ENCODE measurements at regions not wholly inside any gene's neighbourhood (a gene's known extent, or its start where the extent isn't known, plus 50 kb on each side); places are given as distances from the start of the nearest gene placed in this dataset.

GRCh38 chrX:9258421-9259104, 206.3 kb upstream of the TBL1X start:
- Histone ChIP-seq H4K91ac (replicated peaks; ENCODE audit: insufficient read length, low read length) (no peak overlapping the region), H3K4me2 (ENCODE audit: insufficient read depth in 1 of 2, low read depth in 2 of 2, low read length in 2 of 2) (no peak overlapping the region), H2BK15ac (ENCODE audit: low read length) (no peak overlapping the region), H2BK12ac (ENCODE audit: low read depth, low read length) (no peak overlapping the region), H3K79me2 (ENCODE audit: control insufficient read depth in 1 of 2, insufficient read depth in 2 of 2, low read length in 2 of 2) (no peaks in the 10 kb centered on the region), H2AFZ (ENCODE audit: low read length) (no peak overlapping the region), H3K9ac (replicated peaks in 1 of 4; ENCODE audit: extremely low read depth in 1 of 4, low read depth in 3 of 4, low read length in 3 of 4) (no peak overlapping the region), H4K5ac (ENCODE audit: insufficient read length, low read depth, low read length) (no peak overlapping the region), H3K27me3 (replicated peaks in 1 of 4; ENCODE audit: control insufficient read depth in 3 of 4, extremely low read depth in 1 of 4, insufficient read depth in 3 of 4, low read length in 3 of 4) (no peaks in the 10 kb centered on the region), H3K79me1 (ENCODE audit: low read depth, low read length) (no peaks in the 10 kb centered on the region), H3K9me3 (ENCODE audit: insufficient read depth in 2 of 2, low read depth in 1 of 2, low read length in 1 of 2) (no peaks in the 10 kb centered on the region), H2BK120ac (replicated peaks; ENCODE audit: low read depth, low read length) (no peak overlapping the region), H3K56ac (replicated peaks; ENCODE audit: insufficient read length, low read depth, low read length) (no peak overlapping the region), H3K4me3 (ENCODE audit: extremely low read depth in 1 of 4, insufficient read depth in 2 of 4, low read depth in 3 of 4, low read length in 4 of 4) (no peak overlapping the region), H3K4ac (replicated peaks; ENCODE audit: insufficient read length, low read depth, low read length) (no peak overlapping the region), H2AK5ac (ENCODE audit: low read depth, low read length) (no peak overlapping the region), H3K18ac (ENCODE audit: extremely low read depth, low read length) (no peak overlapping the region), H4K20me1 (replicated peaks in 1 of 2; ENCODE audit: control insufficient read depth in 1 of 2, insufficient read depth in 2 of 2, low read length in 2 of 2) (no peaks in the 10 kb centered on the region), H2BK5ac (ENCODE audit: low read depth, low read length) (no peak overlapping the region), H3K36me3 (ENCODE audit: control insufficient read depth in 2 of 4, insufficient read depth in 4 of 4, low read length in 3 of 4) (no peaks in the 10 kb centered on the region), H3K14ac (ENCODE audit: insufficient read length) (no peak overlapping the region), H3K23me2 (ENCODE audit: low read depth, low read length) (no peaks in the 10 kb centered on the region), H3K27ac (ENCODE audit: low read depth, low read length) (no peak overlapping the region), H2BK20ac (ENCODE audit: low read length) (no peak overlapping the region), H3K4me1 (replicated peaks in 1 of 4; ENCODE audit: control insufficient read depth in 3 of 4, insufficient read depth in 4 of 4, low read length in 3 of 4) (no peaks in the 10 kb centered on the region), H3K23ac (ENCODE audit: insufficient read length) (no peak overlapping the region), H4K8ac (ENCODE audit: extremely low read depth, insufficient read depth, low read length) (no peak overlapping the region)
- ChIA-PET CTCF (ENCODE audit: partially characterized antibody) (no interaction called here), POLR2A (ENCODE audit: partially characterized antibody) (no interaction called here)
- no peak for DNase-seq (ENCODE audit: low read depth in 1 of 2, low spot score in 2 of 2)
- 77% methylated on average over 3 of the region's 3 CpGs; no CpG with 5 or more reads in 1 of the 2 experiments for WGBS, 2 experiments (ENCODE audit: extremely low coverage in 1 of 2, insufficient coverage in 1 of 2, insufficient read length in 1 of 2, insufficient replicate concordance in 2 of 2, low coverage in 1 of 2, low lambda C conversion rate in 2 of 2, missing lambda C conversion rate in 1 of 2)
- FAIRE-seq = no peak
- TF ChIP-seq POU5F1 (IDR thresholded peaks at IDR 0.05; ENCODE audit: low read depth, low read length) (no peak), TAF1 (IDR thresholded peaks at IDR 0.05; ENCODE audit: low read depth, low read length) (no peak), MAFK (IDR thresholded peaks at IDR 0.05; ENCODE audit: low read depth, low read length) (no peak), RNF2 (IDR thresholded peaks at IDR 0.05; ENCODE audit: borderline replicate concordance, low read depth, low read length, missing control alignments, poor library complexity, severe bottlenecking) (no peak), EZH2 (IDR thresholded peaks at IDR 0.05; ENCODE audit: low read depth, low read length, severe bottlenecking) (no peak), PHF8 (conservative IDR thresholded peaks at IDR 0.05; ENCODE audit: low read depth, low read length) (no peak), USF2 (IDR thresholded peaks at IDR 0.05; ENCODE audit: low read length) (no peak), ASH2L (IDR thresholded peaks at IDR 0.05; ENCODE audit: low read length) (no peak), RAD21 (IDR thresholded peaks at IDR 0.05 in 1 of 2, conservative IDR thresholded peaks at IDR 0.05 in 1 of 2; ENCODE audit: low read depth in 2 of 2, low read length in 2 of 2) (no peak), CHD1 (IDR thresholded peaks at IDR 0.05; ENCODE audit: low read depth, low read length) (no peak)
